OCI-LY3 (cell line): ENCODE measurements at regions not wholly inside any gene's neighbourhood (a gene's known extent, or its start where the extent isn't known, plus 50 kb on each side); places are given as distances from the start of the nearest gene placed in this dataset.

Experiments used
- CTCF ChIP-seq: fragments of 200-600, 300-600 bp; sonication (generic); IDR thresholded peaks from 2 replicates; pipeline ENCODE4 v1.5.1; 2014; ENCODE audit warnings: antibody characterized with exemption, low read length, low read depth
- EZH2phosphoT487 ChIP-seq: fragments of 200-600 bp; shearing (Covaris generic); IDR thresholded peaks from 2 replicates; pipeline ENCODE4 v1.6.1; 2018; ENCODE audit warnings: antibody characterized with exemption, mixed run types, low read depth

- TF ChIP-seq CTCF: no peak
- no peak for TF ChIP-seq EZH2phosphoT487
Measured at GRCh38 chr11:110886288-110886970, 174.2 kb upstream of the ARHGAP20 start.
